Neuronal stem cell (in vitro differentiated cells): ENCODE measurements at regions not wholly inside any gene's neighbourhood (a gene's known extent, or its start where the extent isn't known, plus 50 kb on each side); places are given as distances from the start of the nearest gene placed in this dataset.

ENCODE experiments used
- DNase-seq: peaks from one replicate; pipeline ENCODE4 v3.0.0-alpha.2; 2013; ENCODE audit warnings: low spot score
- H2AFZ ChIP-seq: one replicate; pipeline ENCODE4 v1.6.1; 2013; ENCODE audit warnings: mild to moderate bottlenecking, low read length, inconsistent platforms
- H2AK5ac ChIP-seq: 2 replicates; pipeline ENCODE4 v1.6.1; 2013; ENCODE audit warnings: low read depth, mild to moderate bottlenecking, inconsistent platforms, low read length, moderate library complexity, mixed read lengths
- H2BK120ac ChIP-seq: 2 replicates; pipeline ENCODE4 v1.6.1; 2013; ENCODE audit warnings: low read depth, mild to moderate bottlenecking, inconsistent platforms, low read length, moderate library complexity, mixed read lengths
- H2BK12ac ChIP-seq: one replicate; pipeline ENCODE4 v1.6.1; 2013; ENCODE audit warnings: low read length, inconsistent platforms
- H2BK15ac ChIP-seq: 2 replicates; pipeline ENCODE4 v1.6.1; 2013; ENCODE audit warnings: mild to moderate bottlenecking, low read length, inconsistent platforms, mixed read lengths
- H2BK5ac ChIP-seq: one replicate; pipeline ENCODE4 v1.6.1; 2013; ENCODE audit warnings: inconsistent platforms, mild to moderate bottlenecking, low read length, moderate library complexity
- H3K14ac ChIP-seq: one replicate; pipeline ENCODE4 v1.6.1; 2013; ENCODE audit warnings: low read length, inconsistent platforms
- H3K18ac ChIP-seq: 2 replicates; pipeline ENCODE4 v1.6.1; 2013; ENCODE audit warnings: low read length, inconsistent platforms
- H3K23ac ChIP-seq: 2 replicates; pipeline ENCODE4 v1.6.1; 2013; ENCODE audit warnings: low read depth, mild to moderate bottlenecking, mixed read lengths, low read length, inconsistent platforms; ENCODE audit not compliant: poor library complexity
- H3K27ac ChIP-seq: replicated peaks from 3 replicates; pipeline ENCODE4 v1.5.1; 2013; ENCODE audit warnings: low read length, inconsistent platforms
- H3K27me3 ChIP-seq, 3 experiments: 2 replicates each; pipeline ENCODE4 v1.6.1; 2013; ENCODE audit warnings: low read length in 3 of 3, mild to moderate bottlenecking in 2 of 3, inconsistent platforms in 1 of 3, low read depth in 1 of 3, mixed read lengths in 1 of 3, moderate library complexity in 1 of 3; ENCODE audit not compliant: control insufficient read depth in 3 of 3, insufficient read depth in 3 of 3
- H3K36me3 ChIP-seq, 2 donors: replicated peaks in 1 of 2; 2 replicates each; pipeline ENCODE4 v1.6.1; 2013; ENCODE audit warnings: low read length in 2 of 2; ENCODE audit not compliant: control insufficient read depth in 2 of 2, insufficient read depth in 2 of 2
- H3K4ac ChIP-seq: 2 replicates; pipeline ENCODE4 v1.6.1; 2013; ENCODE audit warnings: inconsistent platforms, mild to moderate bottlenecking, low read length, moderate library complexity
- H3K4me1 ChIP-seq, 2 donors: 1 replicate in 1 of 2; 2 replicates in 1 of 2; pipeline ENCODE4 v1.6.1; 2013; ENCODE audit warnings: low read length in 2 of 2, low read depth in 1 of 2; ENCODE audit not compliant: control insufficient read depth in 2 of 2, insufficient read depth in 1 of 2
- H3K4me2 ChIP-seq: one replicate; pipeline ENCODE4 v1.6.1; 2013; ENCODE audit warnings: mild to moderate bottlenecking, low read length, inconsistent platforms; ENCODE audit not compliant: insufficient read depth, poor library complexity, severe bottlenecking
- H3K4me3 ChIP-seq, 2 donors: 2 replicates each; pipeline ENCODE4 v1.5.1; 2013; ENCODE audit warnings: low read length in 2 of 2, mild to moderate bottlenecking in 2 of 2, inconsistent platforms in 1 of 2, moderate library complexity in 1 of 2
- H3K79me1 ChIP-seq: one replicate; pipeline ENCODE4 v1.6.1; 2013; ENCODE audit warnings: low read depth, mild to moderate bottlenecking, inconsistent platforms, low read length, moderate library complexity
- H3K9ac ChIP-seq: one replicate; pipeline ENCODE4 v1.6.1; 2013; ENCODE audit warnings: mild to moderate bottlenecking, low read depth, low read length, inconsistent platforms; ENCODE audit not compliant: poor library complexity
- H3K9me3 ChIP-seq, 2 donors: replicated peaks in 1 of 2; 2 replicates each; pipeline versions ENCODE3 to v1.6.1; 2013; ENCODE audit warnings: low read length in 2 of 2, mild to moderate bottlenecking in 2 of 2, inconsistent platforms in 1 of 2, low read depth in 1 of 2, mixed read lengths in 1 of 2, moderate library complexity in 1 of 2; ENCODE audit not compliant: control insufficient read depth in 2 of 2, insufficient read depth in 1 of 2
- H4K8ac ChIP-seq: one replicate; pipeline ENCODE4 v1.6.1; 2013; ENCODE audit warnings: low read depth, mild to moderate bottlenecking, inconsistent platforms, low read length, moderate library complexity
- H4K91ac ChIP-seq: one replicate; pipeline ENCODE4 v1.6.1; 2013; ENCODE audit warnings: low read length, low read depth, mild to moderate bottlenecking, inconsistent platforms; ENCODE audit not compliant: poor library complexity
- WGBS, 2 donors: extraction: QIAGEN DNeasy Blood & Tissue Kit; methylation state at CpG; one replicate each; pipeline ENCODE4 v1.1.7; 2013; ENCODE audit warnings: missing lambda C conversion rate in 2 of 2, mixed read lengths in 1 of 2; ENCODE audit not compliant: insufficient read length in 2 of 2, insufficient replicate concordance in 1 of 2; ENCODE audit errors: extremely low coverage in 2 of 2; 5-methylcytosine and 5-hydroxymethylcytosine counted together

DNA sequence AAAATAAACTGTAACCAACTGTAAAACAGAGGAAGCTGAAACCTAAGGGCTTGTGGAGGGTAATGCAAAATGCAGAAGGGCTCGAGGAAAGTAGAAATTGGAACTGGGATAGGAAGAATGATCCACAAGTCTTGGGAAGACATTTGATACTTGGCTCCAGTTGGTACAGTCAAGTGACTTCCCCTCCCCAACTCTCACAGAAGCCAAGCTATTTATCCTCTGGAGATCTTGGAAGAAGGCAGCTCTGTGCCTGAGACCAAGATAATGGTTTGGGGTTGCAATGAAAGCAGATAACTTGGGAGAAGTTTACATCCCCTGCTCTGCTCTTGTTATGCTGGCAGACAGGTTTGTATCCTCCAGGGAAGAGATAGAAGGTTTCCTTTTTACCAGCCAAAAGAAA is 198.9 kb upstream of the ZC3H12C start:
- Histone ChIP-seq H3K9me3 (no peaks in the 10 kb centered on the region), H2BK12ac (no peak overlapping the region), H3K27me3 (no peaks in the 10 kb centered on the region), H3K4me1 (no peaks in the 10 kb centered on the region), H2BK15ac (no peak overlapping the region), H3K4me3 (no peak overlapping the region), H4K91ac (no peak overlapping the region), H3K79me1 (no peaks in the 10 kb centered on the region), H2AK5ac (no peak overlapping the region), H3K27ac (no peak overlapping the region), H3K36me3 (no peaks in the 10 kb centered on the region), H3K4me2 (no peak overlapping the region), H3K9ac (no peak overlapping the region), H3K18ac (no peak overlapping the region), H3K23ac (no peak overlapping the region), H2BK120ac (no peak overlapping the region), H2BK5ac (no peak overlapping the region), H4K8ac (no peak overlapping the region), H3K14ac (no peak overlapping the region), H2AFZ (peak overlapping the region; percentile 1), H3K4ac (no peak overlapping the region)
- DNase-seq, result no peak
- WGBS, 2 donors, result no CpG with 5 or more reads among the region's 1 CpG

DNA sequence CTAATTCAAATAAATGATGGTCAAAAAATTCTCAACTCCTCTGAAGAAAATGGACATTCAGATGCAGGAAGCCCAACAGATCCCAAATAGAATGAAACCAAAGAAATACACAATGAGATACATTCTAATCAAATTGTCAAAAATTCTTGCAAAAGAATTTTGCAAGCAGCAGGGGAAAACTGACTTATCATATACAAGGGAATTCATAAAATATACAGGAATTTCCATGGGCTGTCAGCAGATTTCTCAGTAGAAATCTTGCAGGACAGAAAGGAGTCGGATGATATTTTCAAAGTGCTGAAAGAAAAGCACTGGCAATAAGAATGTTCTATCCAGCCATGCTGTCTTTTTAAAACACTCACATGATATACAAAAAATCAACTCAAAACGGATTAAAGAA is 194.6 kb upstream of the ZC3H12C start:
- Histone ChIP-seq H3K9ac (no peak overlapping the region), H2BK12ac (no peak overlapping the region), H3K4me3 (no peak overlapping the region), H3K27me3 (no peaks in the 10 kb centered on the region), H3K36me3 (no peaks in the 10 kb centered on the region), H3K9me3 (peaks cover 0 to 4% of the 10 kb centered on the region in 2 donors), H2BK120ac (no peak overlapping the region), H3K79me1 (no peaks in the 10 kb centered on the region), H3K14ac (no peak overlapping the region), H2AFZ (no peak overlapping the region), H3K4me2 (no peak overlapping the region), H3K4me1 (no peaks in the 10 kb centered on the region), H3K4ac (no peak overlapping the region), H2BK5ac (no peak overlapping the region), H2AK5ac (no peak overlapping the region), H3K18ac (no peak overlapping the region), H3K23ac (no peak overlapping the region), H3K27ac (no peak overlapping the region), H4K8ac (no peak overlapping the region), H4K91ac (no peak overlapping the region), H2BK15ac (no peak overlapping the region)
- DNase-seq, result no peak
- WGBS, 2 donors, result no CpG with 5 or more reads among the region's 2 CpGs

DNA sequence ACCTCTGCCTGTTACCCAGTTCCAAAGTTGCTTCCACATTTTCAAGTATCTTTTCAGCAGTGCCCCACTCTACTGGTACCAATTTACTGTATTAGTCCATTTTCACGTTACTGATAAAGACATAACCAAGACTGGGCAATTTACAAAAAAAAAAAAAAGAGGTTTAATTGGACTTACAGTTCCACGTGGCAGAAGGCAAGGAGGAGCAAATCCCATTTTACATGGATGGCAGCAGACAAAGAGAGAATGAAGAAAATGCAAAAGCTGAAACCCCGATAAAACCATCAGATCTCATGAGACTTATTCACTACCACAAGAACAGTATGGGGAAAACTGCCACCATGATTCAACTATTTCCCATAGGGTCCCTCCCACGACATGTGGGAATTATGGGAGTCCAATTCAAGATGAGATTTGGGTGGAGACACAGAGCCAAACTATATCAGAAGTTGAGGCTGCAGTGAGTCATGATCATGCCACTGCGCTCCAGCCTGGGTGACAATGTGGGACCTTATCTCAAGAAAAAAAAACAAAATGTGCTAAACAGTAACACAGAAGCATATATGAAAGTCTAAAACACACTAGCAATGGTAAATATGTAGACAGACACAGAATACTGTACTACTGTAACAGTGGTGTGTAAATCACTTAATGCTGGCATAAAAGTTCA is 190.3 kb upstream of the ZC3H12C start:
- Histone ChIP-seq H3K4me3 (no peak overlapping the region), H3K4ac (no peak overlapping the region), H3K9ac (no peak overlapping the region), H3K27me3 (no peaks in the 10 kb centered on the region), H3K4me2 (no peak overlapping the region), H3K79me1 (no peaks in the 10 kb centered on the region), H2BK12ac (no peak overlapping the region), H2BK120ac (no peak overlapping the region), H3K4me1 (no peaks in the 10 kb centered on the region), H2AK5ac (no peak overlapping the region), H2BK15ac (no peak overlapping the region), H3K23ac (no peak overlapping the region), H4K8ac (no peak overlapping the region), H3K36me3 (no peaks in the 10 kb centered on the region), H2BK5ac (no peak overlapping the region), H4K91ac (no peak overlapping the region), H3K18ac (no peak overlapping the region), H3K14ac (no peak overlapping the region), H3K9me3 (peaks cover 0 to 4% of the 10 kb centered on the region in 2 donors), H3K27ac (no peak overlapping the region), H2AFZ (no peak overlapping the region)
- no CpG with 5 or more reads among the region's 5 CpGs for WGBS, 2 donors
- DNase-seq, result no peak

DNA sequence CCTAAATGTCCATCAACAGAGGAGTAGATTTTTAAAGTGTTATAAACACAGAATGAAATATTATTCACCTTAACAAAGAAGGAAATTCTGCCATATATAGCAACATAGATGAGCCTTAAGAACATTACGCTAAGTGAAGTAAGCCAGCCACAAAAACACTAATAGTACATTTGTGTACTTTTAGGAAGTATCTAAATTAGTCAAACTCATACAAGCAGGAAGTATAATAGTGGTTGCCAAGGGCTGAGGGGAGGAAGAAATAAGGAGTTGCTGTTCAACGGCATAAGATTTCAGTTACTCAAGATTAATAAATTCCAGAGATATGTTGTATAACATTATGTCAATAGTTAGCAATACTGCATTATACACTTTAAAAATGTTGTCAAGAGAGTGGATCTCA is 181.7 kb upstream of the ZC3H12C start:
- H2BK5ac ChIP-seq, result no peak overlapping the region
- H3K27ac ChIP-seq, result no peak overlapping the region
- no CpG with 5 or more reads among the region's 2 CpGs for WGBS, 2 donors
- no peak overlapping the region for H2BK12ac ChIP-seq
- H2AFZ ChIP-seq, result no peak overlapping the region
- no peak overlapping the region for H3K9ac ChIP-seq
- H2BK120ac ChIP-seq, result no peak overlapping the region
- H3K9me3 ChIP-seq, result no peaks in the 10 kb centered on the region
- no peak overlapping the region for H3K18ac ChIP-seq
- no peak overlapping the region for H2AK5ac ChIP-seq
- H3K4ac ChIP-seq, result no peak overlapping the region
- no peak overlapping the region for H2BK15ac ChIP-seq
- no peaks in the 10 kb centered on the region for H3K79me1 ChIP-seq
- no peaks in the 10 kb centered on the region for H3K4me1 ChIP-seq
- no peak overlapping the region for H4K8ac ChIP-seq
- no peak overlapping the region for H3K23ac ChIP-seq
- no peak overlapping the region for H4K91ac ChIP-seq
- H3K14ac ChIP-seq, result no peak overlapping the region
- no peak overlapping the region for H3K4me3 ChIP-seq
- no peak for DNase-seq
- H3K27me3 ChIP-seq, result no peaks in the 10 kb centered on the region
- H3K4me2 ChIP-seq, result no peak overlapping the region
- no peaks in the 10 kb centered on the region for H3K36me3 ChIP-seq
